Stomach smooth muscle (tissue), 2 donors: ENCODE measurements at regions not wholly inside any gene's neighbourhood (a gene's known extent, or its start where the extent isn't known, plus 50 kb on each side); places are given as distances from the start of the nearest gene placed in this dataset.
"Not testable (repeated sequence)": the region's sequence is repeated elsewhere in the genome, so short reads cannot be mapped to it uniquely, and the experiment has no call there.

Source experiments
- H3K27ac ChIP-seq: one replicate; pipeline ENCODE4 v1.7.0; 2013; ENCODE audit warnings: mild to moderate bottlenecking, low read length, inconsistent platforms
- H3K27me3 ChIP-seq, 2 donors: one replicate each; pipeline ENCODE4 v1.7.0; 2013; ENCODE audit warnings: low read length in 2 of 2; ENCODE audit not compliant: insufficient read depth in 2 of 2, control insufficient read depth in 1 of 2
- H3K36me3 ChIP-seq, 2 donors: one replicate each; pipeline ENCODE4 v1.7.0; 2013; ENCODE audit warnings: low read length in 2 of 2; ENCODE audit not compliant: control insufficient read depth in 2 of 2, insufficient read depth in 2 of 2
- H3K4me1 ChIP-seq: one replicate; pipeline ENCODE4 v1.7.0; 2013; ENCODE audit warnings: low read length; ENCODE audit not compliant: control insufficient read depth, insufficient read depth
- H3K4me3 ChIP-seq, 2 donors: one replicate each; pipeline ENCODE4 v1.7.0; 2013; ENCODE audit warnings: low read length in 2 of 2
- H3K9ac ChIP-seq, 2 donors: one replicate each; pipeline ENCODE4 v1.7.0; 2013; ENCODE audit warnings: low read length in 2 of 2, mild to moderate bottlenecking in 1 of 2
- H3K9me3 ChIP-seq, 2 donors: one replicate each; pipeline ENCODE4 v1.7.0; 2013; ENCODE audit warnings: low read length in 2 of 2; ENCODE audit not compliant: control insufficient read depth in 2 of 2
- donor health status: healthy.
- donor health status: Pancreatic carcinoma.

DNA sequence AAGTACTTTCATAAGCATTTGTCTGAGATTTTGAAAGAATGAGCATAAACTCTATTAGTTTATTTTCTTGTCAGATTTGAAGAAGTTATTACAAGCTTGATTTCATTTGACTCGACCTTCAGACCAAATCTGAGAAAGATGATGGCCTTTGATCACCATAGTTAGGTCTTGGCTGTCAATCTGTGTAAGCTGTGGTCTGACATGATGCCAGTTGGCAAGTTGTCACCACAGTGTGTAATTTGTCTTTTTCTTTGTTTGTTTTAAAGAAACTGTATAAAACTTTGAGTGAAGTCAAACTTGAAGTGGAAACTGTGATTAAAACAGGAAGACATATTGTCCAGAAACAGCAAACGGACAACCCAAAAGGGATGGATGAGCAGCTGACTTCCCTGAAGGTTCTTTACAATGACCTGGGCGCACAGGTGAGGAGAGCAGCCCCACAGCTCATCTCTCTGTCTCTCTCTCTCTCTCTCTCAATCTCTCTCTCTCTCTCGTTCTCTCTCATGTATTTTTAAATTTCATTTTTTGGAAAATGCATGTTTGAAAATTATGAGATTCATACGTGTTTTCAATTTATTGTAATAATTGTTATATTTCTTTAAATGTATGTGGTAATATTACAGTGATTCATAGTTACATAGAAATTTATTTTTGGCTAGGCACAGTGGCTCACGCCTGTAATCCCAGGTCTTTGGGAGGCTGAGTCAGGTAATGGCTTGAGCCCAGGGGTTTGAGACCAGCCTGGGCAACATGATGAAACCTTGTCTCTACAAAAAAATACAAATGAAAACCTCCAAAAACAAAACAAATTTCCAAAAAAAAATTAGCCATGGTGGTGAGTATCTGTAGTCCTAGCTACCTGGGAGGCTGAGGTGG is 208.1 kb downstream of the UTRN start:
- Histone ChIP-seq H3K9ac (no peak overlapping the region), H3K9me3 (no peaks in the 10 kb centered on the region), H3K4me3 (no peak overlapping the region), H3K27ac (no peak overlapping the region), H3K4me1 (no peaks in the 10 kb centered on the region), H3K36me3 (peaks cover 14 to 22% of the 10 kb centered on the region in 2 donors), H3K27me3 (no peaks in the 10 kb centered on the region)

DNA sequence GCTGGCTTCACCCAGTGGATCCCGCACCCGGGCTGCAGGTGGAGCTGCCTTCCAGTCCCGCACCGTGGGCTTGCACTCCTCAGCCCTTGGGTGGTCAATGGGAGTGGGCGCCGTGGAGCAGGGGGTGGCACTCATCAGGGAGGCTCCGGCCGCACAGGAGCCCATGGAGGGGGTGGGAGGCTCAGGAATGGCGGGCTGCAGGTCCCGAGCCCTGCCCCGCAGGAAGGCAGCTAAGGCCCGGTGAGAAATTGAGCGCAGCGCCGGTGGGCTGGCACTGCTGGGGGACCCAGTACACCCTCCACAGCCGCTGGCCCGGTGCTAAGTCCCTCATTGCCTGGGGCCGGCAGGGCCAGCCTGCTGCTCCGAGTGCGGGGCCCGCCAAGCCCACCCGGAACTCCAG is 209.9 kb downstream of the UTRN start:
- H3K4me3 ChIP-seq, H3K4me1 ChIP-seq, H3K9me3 ChIP-seq, H3K9ac ChIP-seq, H3K27ac ChIP-seq, H3K27me3 ChIP-seq: not testable (repeated sequence)
- peaks cover 16 to 26% of the 10 kb centered on the region in 2 donors for H3K36me3 ChIP-seq

DNA sequence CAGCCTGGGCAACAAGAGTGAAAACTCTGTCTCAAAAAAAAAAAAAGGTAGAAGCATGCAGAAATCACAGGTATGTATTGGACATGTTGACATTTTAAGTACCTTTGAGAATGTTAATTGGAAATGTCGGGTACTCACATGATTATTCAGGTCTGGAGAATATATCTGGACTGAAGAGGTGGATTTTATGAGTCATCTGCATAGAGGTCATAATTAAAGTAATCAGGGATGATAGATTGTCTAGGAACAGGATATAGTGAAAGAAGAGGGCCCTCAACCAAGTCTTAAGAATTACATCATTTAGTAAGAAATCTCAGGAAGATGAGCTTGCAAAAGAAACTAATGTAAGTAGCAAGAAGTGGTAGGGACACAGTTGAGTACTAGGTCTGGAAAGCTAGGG is 212.5 kb downstream of the UTRN start:
- no peaks in the 10 kb centered on the region for H3K27me3 ChIP-seq
- no peak overlapping the region for H3K4me3 ChIP-seq
- H3K9me3 ChIP-seq, result no peaks in the 10 kb centered on the region
- peaks cover 6 to 17% of the 10 kb centered on the region in 2 donors for H3K36me3 ChIP-seq
- H3K9ac ChIP-seq, result no peak overlapping the region
- H3K27ac ChIP-seq, result no peak overlapping the region
- no peaks in the 10 kb centered on the region for H3K4me1 ChIP-seq

DNA sequence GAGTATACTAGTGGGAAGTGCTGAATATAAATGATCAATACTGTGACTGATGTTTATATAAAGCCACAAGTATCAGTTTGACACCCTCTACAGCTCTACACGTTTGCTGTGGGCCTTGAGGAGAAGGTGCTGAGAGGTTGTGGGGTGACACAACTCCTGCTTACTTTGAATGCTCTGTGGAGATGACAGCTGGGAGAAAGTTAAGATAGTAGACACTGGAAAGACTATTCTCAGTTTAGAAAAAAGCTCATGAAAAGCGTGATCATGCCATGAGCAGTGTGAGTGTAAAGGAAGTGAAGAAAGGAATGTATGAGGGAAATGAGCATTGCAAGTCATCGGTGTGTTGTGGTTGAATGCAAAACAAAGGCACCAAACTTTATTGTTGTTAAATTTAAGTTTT is 215.8 kb downstream of the UTRN start:
- Histone ChIP-seq H3K9me3 (no peaks in the 10 kb centered on the region), H3K9ac (no peak overlapping the region), H3K4me1 (no peaks in the 10 kb centered on the region), H3K27me3 (no peaks in the 10 kb centered on the region), H3K4me3 (no peak overlapping the region), H3K27ac (no peak overlapping the region), H3K36me3 (peaks cover 6 to 13% of the 10 kb centered on the region in 2 donors)

DNA sequence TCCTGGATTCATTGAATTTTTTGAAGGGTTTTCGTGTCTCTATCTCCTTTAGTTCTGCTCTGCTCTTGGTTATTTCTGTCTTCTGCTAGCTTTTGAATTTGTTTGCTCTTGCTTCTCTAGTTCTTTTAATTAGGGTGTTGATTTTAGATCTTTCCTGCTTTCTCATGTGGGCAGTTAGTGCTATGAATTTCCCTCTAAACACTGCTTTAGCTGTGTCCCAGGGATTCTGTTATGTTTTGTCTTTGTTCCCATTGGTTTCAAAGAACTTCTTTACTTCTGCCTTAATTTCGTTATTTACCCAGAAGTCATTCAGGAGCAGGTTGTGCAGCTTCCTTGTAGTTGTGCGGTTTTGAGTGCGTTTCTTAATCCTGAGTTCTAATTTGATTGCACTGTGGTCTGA is 220.1 kb downstream of the UTRN start:
- not testable (repeated sequence) for H3K27me3 ChIP-seq, H3K36me3 ChIP-seq, H3K4me1 ChIP-seq, H3K9me3 ChIP-seq, H3K9ac ChIP-seq, H3K27ac ChIP-seq, H3K4me3 ChIP-seq

DNA sequence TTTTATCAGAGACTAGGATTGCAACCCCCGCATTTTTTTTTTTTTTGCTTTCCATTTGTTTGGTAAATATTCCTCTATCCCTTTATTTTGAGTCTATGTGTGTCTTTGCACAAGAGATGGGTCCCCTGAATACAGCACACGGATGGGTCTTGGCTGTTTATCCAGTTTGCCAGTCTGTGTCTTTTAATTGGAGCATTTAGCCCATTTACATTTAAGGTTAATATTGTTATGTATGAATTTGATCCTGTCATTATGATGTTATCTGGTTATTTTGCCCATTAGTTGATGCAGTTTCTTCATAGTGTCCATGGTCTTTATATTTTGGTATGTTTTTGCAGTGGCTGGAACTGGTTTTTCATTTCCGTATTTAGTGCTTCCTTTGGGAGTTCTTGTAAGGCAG is 220.9 kb downstream of the UTRN start:
- not testable (repeated sequence) for H3K36me3 ChIP-seq, H3K9me3 ChIP-seq, H3K27me3 ChIP-seq, H3K4me1 ChIP-seq, H3K27ac ChIP-seq, H3K9ac ChIP-seq, H3K4me3 ChIP-seq

DNA sequence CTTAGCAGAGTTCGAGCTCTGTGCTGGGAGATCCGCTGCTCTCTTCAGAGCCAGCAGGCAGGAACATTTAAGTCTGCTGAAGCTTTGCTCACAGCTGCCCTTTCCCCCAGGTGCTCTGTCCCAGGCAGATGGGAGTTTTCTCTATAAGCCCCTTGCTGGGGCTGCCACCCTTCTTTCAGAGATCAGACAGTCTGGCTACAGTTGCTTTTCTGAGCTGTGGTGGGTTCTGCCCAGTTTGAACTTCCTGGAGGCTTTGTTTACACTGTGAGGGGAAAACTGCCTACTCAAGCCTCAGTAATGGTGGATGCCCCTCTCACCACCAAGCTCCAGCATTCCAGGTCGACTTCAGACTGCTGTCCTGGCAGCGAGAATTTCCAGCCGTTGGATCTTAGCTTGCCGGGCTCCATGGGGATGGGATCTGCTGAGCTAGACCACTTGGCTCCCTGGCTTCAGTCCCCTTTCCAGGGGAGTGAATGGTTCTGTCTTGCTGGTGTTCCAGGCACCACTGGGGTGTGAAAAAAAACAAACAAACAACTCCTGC is 222.7 kb downstream of the UTRN start:
- H3K36me3 ChIP-seq, H3K27ac ChIP-seq, H3K4me1 ChIP-seq, H3K4me3 ChIP-seq, H3K9me3 ChIP-seq, H3K27me3 ChIP-seq, H3K9ac ChIP-seq: not testable (repeated sequence)

DNA sequence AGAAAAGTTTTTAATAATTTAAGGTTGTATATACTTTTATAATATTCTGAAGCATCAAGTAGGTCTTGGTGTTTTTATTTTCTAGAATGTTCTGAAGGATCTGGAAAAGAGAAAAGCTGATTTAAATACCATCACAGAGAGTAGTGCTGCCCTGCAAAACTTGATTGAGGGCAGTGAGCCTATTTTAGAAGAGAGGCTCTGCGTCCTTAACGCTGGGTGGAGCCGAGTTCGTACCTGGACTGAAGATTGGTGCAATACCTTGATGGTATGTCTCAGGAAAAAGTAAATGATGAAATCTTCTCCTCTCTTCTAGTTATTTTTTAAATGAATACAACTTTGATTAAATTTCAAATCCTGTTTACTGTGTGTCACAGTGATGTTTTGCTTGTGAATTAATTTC is 225.7 kb downstream of the UTRN start:
- Histone ChIP-seq H3K36me3 (peaks cover 2 to 3% of the 10 kb centered on the region in 2 donors), H3K9ac (no peak overlapping the region), H3K4me1 (no peaks in the 10 kb centered on the region), H3K9me3 (peaks cover 0 to 5% of the 10 kb centered on the region in 2 donors), H3K27ac (no peak overlapping the region), H3K4me3 (no peak overlapping the region), H3K27me3 (no peaks in the 10 kb centered on the region)

DNA sequence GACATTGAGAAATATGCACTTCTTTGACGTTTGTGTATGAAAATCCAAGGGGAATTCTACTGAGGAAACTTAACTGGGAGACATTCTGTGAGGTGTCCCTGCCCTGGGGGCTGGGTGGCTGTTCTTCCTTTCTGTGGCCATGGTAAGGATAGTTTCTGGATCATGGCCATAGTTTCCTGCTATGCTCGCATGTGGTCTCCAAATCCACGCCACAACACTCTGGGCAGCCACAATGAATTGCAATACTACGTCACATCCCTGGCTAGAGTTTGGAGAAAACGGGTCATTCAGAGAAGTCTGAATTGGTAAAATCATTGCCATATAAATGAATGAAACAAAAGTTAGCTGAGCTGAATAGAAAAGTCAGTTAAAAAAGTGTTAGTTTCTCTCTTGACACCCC is 230.6 kb downstream of the UTRN start:
- H3K36me3 ChIP-seq, result peaks cover 3% of the 10 kb centered on the region in 2 donors
- H3K27me3 ChIP-seq, result no peaks in the 10 kb centered on the region
- no peak overlapping the region for H3K9ac ChIP-seq
- no peak overlapping the region for H3K27ac ChIP-seq
- H3K4me1 ChIP-seq, result no peaks in the 10 kb centered on the region
- H3K9me3 ChIP-seq, result no peaks in the 10 kb centered on the region
- H3K4me3 ChIP-seq, result no peak overlapping the region

DNA sequence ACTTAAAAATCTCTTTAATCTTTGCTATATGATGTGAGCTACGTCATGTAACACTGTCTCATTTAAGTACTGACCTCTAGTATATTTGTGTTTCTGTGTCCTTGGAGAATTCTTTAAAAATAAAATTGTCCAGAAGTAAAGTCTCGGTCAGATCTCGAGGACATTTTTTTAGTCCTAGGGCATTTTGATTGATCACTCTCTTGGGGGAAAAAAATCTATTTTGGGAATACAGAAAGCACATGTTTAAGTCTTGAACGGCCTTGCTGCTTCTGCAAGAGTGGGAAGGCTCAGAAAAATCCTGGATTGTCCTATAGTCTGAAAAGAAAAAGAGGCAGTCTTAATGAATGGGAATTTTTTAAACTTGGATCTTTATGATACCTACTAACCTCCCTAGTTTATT is 234.3 kb downstream of the UTRN start:
- no peak overlapping the region for H3K27ac ChIP-seq
- H3K9ac ChIP-seq, result no peak overlapping the region
- H3K4me3 ChIP-seq, result peak overlapping the region in 1 of 2 donors; percentile 31
- no peaks in the 10 kb centered on the region for H3K4me1 ChIP-seq
- peaks cover 5 to 6% of the 10 kb centered on the region in 2 donors for H3K36me3 ChIP-seq
- no peaks in the 10 kb centered on the region for H3K27me3 ChIP-seq
- no peaks in the 10 kb centered on the region for H3K9me3 ChIP-seq

DNA sequence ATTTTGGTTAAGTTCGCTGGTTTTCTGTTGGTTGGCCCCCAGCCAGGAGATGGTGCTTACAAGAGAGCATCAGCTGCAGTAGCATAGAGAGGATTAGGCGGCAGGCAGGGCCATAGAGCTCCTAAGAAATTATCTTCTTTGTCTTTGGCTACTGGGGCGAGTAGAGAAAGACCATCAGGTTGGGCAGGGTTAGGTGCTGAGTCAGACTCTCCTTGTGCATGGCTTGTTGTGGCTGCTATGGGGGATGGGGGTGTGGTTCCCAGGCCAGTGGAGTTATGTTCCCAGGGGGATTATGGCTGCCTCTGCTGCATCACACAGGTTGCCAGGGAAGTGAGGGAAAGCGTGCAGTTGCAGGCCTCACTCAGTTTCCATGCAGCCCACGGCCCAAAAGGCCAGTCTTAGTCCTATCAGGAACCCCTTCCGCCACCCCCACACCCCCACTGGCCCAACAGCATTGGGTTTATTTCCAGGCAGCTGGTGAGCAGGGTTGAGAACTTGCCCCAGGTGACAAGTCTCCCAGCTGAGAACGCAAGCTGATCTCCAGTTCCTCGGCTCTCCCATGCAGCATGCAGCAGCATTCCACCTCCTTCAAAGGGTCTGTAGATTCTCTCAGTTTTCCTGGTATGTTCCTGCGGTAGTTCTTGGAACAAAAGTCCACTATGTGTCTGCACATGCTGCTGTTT is 243.7 kb downstream of the UTRN start:
- H3K4me1 ChIP-seq, result no peaks in the 10 kb centered on the region
- no peak overlapping the region for H3K27ac ChIP-seq
- H3K4me3 ChIP-seq, result no peak overlapping the region
- H3K27me3 ChIP-seq, result no peaks in the 10 kb centered on the region
- no peaks in the 10 kb centered on the region for H3K9me3 ChIP-seq
- peaks cover 0 to 10% of the 10 kb centered on the region in 2 donors for H3K36me3 ChIP-seq
- H3K9ac ChIP-seq, result no peak overlapping the region
